Natural killer cell treated with Interleukin-12 subunit alpha and Interleukin-12 subunit beta and Interleukin-15 and Interleukin-18, amount 100 ng/mL, for 72 hours (primary cell): ENCODE measurements at regions not wholly inside any gene's neighbourhood (a gene's known extent, or its start where the extent isn't known, plus 50 kb on each side); places are given as distances from the start of the nearest gene placed in this dataset.

ENCODE experiments used
- ATAC-seq, 2 donors: fragments of 150-1000 bp; cut with Tn5 transposase in 1 of 2; sonication (Bioruptor Pico), chemical (Tn5 transposase) in 1 of 2; 2 replicates each; pipeline ENCODE4 v1.10.0; 2021
- DNase-seq: peaks from one replicate; pipeline ENCODE4 v3.0.0; 2022; ENCODE audit warnings: low spot score
- H3K27ac Mint-ChIP-seq, 2 donors: 1 replicate in 1 of 2; 2 replicates in 1 of 2; pipeline ENCODE4 v1.8.0; 2022; ENCODE audit warnings: mixed read lengths in 2 of 2, mild to moderate bottlenecking in 1 of 2, moderate library complexity in 1 of 2
- H3K27me3 Mint-ChIP-seq, 2 donors: 1 replicate in 1 of 2; 2 replicates in 1 of 2; pipeline ENCODE4 v1.8.0; 2022; ENCODE audit warnings: mixed read lengths in 2 of 2
- H3K36me3 Mint-ChIP-seq: one replicate; pipeline ENCODE4 v1.8.0; 2022; ENCODE audit warnings: mixed read lengths
- H3K4me1 Mint-ChIP-seq, 2 donors: 1 replicate in 1 of 2; 2 replicates in 1 of 2; pipeline ENCODE4 v1.8.0; 2022; ENCODE audit warnings: low read depth in 2 of 2, mixed read lengths in 2 of 2, mild to moderate bottlenecking in 1 of 2
- H3K4me3 Mint-ChIP-seq: one replicate; pipeline ENCODE4 v1.8.0; 2022; ENCODE audit warnings: mixed read lengths
- H3K9me3 Mint-ChIP-seq: 2 replicates; pipeline ENCODE4 v1.8.0; 2022; ENCODE audit warnings: mixed read lengths

DNA sequence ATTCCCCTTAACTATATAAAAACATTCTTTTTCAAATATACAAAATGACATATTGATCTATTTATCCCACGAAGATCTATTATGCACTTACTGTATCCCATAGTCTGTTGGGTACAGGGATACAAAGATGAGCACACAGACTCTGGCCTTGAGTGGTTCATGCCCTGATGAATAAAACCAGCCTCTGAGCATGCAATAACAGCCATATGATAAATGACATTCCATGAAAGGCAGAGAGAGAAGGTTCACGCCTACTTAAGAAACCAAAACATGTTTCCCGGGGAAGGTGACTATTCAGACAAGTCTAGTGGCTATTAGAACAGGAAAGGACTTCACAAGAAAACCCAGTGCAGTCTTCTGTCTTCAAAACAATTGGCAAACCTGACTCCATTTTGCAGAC lies 406.2 kb upstream of the BRINP1 start:
- Mint-ChIP-seq H3K36me3 (no peaks in the 10 kb centered on the region), H3K27ac (no peak overlapping the region), H3K4me3 (no peak overlapping the region), H3K27me3 (peaks cover 0 to 10% of the 10 kb centered on the region in 2 donors), H3K9me3 (peaks cover 3% of the 10 kb centered on the region), H3K4me1 (no peaks in the 10 kb centered on the region)
- no peak for ATAC-seq
- DNase-seq = no peak

GRCh38 chr9:119773823-119774222 lies 404.6 kb upstream of the BRINP1 start:
- no peak overlapping the region for H3K4me3 Mint-ChIP-seq
- peaks cover 3% of the 10 kb centered on the region for H3K9me3 Mint-ChIP-seq
- H3K27ac Mint-ChIP-seq = no peak overlapping the region
- ATAC-seq (no peak), DNase-seq (no peak)
- H3K4me1 Mint-ChIP-seq = no peaks in the 10 kb centered on the region
- H3K36me3 Mint-ChIP-seq = no peaks in the 10 kb centered on the region
- H3K27me3 Mint-ChIP-seq = peaks cover 0 to 10% of the 10 kb centered on the region in 2 donors

GRCh38 chr9:119771341-119771740 lies 402.1 kb upstream of the BRINP1 start:
- H3K36me3 Mint-ChIP-seq = no peaks in the 10 kb centered on the region
- no peak for ATAC-seq
- DNase-seq = no peak
- peaks cover 0 to 10% of the 10 kb centered on the region in 2 donors for H3K27me3 Mint-ChIP-seq
- H3K4me3 Mint-ChIP-seq = no peak overlapping the region
- H3K27ac Mint-ChIP-seq = no peak overlapping the region
- no peaks in the 10 kb centered on the region for H3K4me1 Mint-ChIP-seq
- peaks cover 3% of the 10 kb centered on the region for H3K9me3 Mint-ChIP-seq

DNA sequence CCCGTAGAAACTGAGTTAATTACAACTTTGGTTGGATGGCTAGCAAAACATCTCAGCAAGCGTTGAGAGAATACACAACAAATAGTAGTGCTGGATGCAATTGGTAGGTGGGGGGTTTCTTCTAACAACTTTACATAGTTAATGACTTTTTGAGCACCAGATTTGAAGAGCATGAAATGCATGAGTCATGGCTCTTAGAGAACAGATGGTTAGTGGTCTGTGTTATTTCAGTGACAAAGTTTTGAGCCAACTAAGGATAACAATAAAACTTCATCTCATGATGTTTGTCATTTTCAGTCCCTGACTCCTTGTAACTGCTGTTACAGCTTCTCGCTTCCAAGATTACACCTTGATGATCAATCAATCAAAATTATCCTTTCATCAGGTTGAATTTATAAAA lies 399.0 kb upstream of the BRINP1 start:
- Mint-ChIP-seq H3K36me3 (no peaks in the 10 kb centered on the region), H3K27ac (no peak overlapping the region), H3K9me3 (peaks cover 7% of the 10 kb centered on the region), H3K4me3 (no peak overlapping the region), H3K27me3 (peaks cover 0 to 10% of the 10 kb centered on the region in 2 donors), H3K4me1 (no peaks in the 10 kb centered on the region)
- no peak for DNase-seq
- ATAC-seq = no peak

GRCh38 chr9:119765632-119766175 lies 396.5 kb upstream of the BRINP1 start:
- Mint-ChIP-seq H3K4me1 (no peaks in the 10 kb centered on the region), H3K27ac (no peak overlapping the region), H3K36me3 (no peaks in the 10 kb centered on the region), H3K4me3 (no peak overlapping the region), H3K27me3 (no peaks in the 10 kb centered on the region), H3K9me3 (peaks cover 7% of the 10 kb centered on the region)
- ATAC-seq = no peak
- no peak for DNase-seq

DNA sequence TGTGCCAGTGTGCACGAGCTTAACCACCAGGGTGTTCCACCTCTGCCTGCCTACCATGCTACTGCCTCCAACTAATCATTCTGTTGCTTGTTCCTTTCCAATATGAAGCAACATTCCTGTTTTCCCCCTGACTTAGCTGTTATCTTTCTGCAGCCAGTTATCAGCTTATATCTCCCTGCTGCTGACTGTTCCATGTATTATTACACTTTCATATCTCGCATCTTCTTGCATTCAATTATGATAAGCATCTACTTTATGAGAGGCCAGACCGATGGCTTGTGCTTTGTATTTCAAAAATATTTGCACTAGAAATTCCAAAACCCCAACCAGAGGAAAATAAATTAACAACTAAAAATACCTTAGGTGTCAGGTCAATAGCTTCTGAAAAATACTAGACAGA lies 394.0 kb upstream of the BRINP1 start:
- H3K9me3 Mint-ChIP-seq = peaks cover 11% of the 10 kb centered on the region
- no peak overlapping the region for H3K27ac Mint-ChIP-seq
- no peak overlapping the region for H3K4me3 Mint-ChIP-seq
- H3K4me1 Mint-ChIP-seq = no peaks in the 10 kb centered on the region
- H3K27me3 Mint-ChIP-seq = peaks cover 0 to 3% of the 10 kb centered on the region in 2 donors
- ATAC-seq = no peak
- H3K36me3 Mint-ChIP-seq = no peaks in the 10 kb centered on the region
- no peak for DNase-seq

- ATAC-seq (no peak), DNase-seq (no peak)
- Mint-ChIP-seq H3K36me3 (no peaks in the 10 kb centered on the region), H3K27me3 (peaks cover 3 to 8% of the 10 kb centered on the region in 2 donors), H3K27ac (no peak overlapping the region), H3K9me3 (peaks cover 15% of the 10 kb centered on the region), H3K4me3 (no peak overlapping the region), H3K4me1 (no peaks in the 10 kb centered on the region)
Observed at GRCh38 chr9:119761812-119762211, 392.6 kb upstream of the BRINP1 start.

GRCh38 chr9:119758990-119759389 lies 389.8 kb upstream of the BRINP1 start:
- ATAC-seq = no peak
- Mint-ChIP-seq H3K4me3 (no peak overlapping the region), H3K27me3 (peaks cover 3 to 8% of the 10 kb centered on the region in 2 donors), H3K36me3 (no peaks in the 10 kb centered on the region), H3K4me1 (no peaks in the 10 kb centered on the region), H3K27ac (no peak overlapping the region), H3K9me3 (peaks cover 11% of the 10 kb centered on the region)
- no peak for DNase-seq

- DNase-seq (no peak), ATAC-seq (no peak)
- peaks cover 3 to 8% of the 10 kb centered on the region in 2 donors for H3K27me3 Mint-ChIP-seq
- peaks cover 11% of the 10 kb centered on the region for H3K9me3 Mint-ChIP-seq
- no peak overlapping the region for H3K27ac Mint-ChIP-seq
- no peaks in the 10 kb centered on the region for H3K4me1 Mint-ChIP-seq
- H3K36me3 Mint-ChIP-seq = no peaks in the 10 kb centered on the region
- H3K4me3 Mint-ChIP-seq = no peak overlapping the region
Observed at GRCh38 chr9:119758241-119758640, 389.0 kb upstream of the BRINP1 start.

GRCh38 chr9:119739476-119739875 lies 370.2 kb upstream of the BRINP1 start:
- H3K9me3 Mint-ChIP-seq = peaks cover 10% of the 10 kb centered on the region
- H3K4me3 Mint-ChIP-seq = no peak overlapping the region
- no peak for DNase-seq
- H3K4me1 Mint-ChIP-seq = no peaks in the 10 kb centered on the region
- no peak overlapping the region for H3K27ac Mint-ChIP-seq
- peaks cover 4% of the 10 kb centered on the region for H3K36me3 Mint-ChIP-seq
- no peaks in the 10 kb centered on the region for H3K27me3 Mint-ChIP-seq
- ATAC-seq = no peak

DNA sequence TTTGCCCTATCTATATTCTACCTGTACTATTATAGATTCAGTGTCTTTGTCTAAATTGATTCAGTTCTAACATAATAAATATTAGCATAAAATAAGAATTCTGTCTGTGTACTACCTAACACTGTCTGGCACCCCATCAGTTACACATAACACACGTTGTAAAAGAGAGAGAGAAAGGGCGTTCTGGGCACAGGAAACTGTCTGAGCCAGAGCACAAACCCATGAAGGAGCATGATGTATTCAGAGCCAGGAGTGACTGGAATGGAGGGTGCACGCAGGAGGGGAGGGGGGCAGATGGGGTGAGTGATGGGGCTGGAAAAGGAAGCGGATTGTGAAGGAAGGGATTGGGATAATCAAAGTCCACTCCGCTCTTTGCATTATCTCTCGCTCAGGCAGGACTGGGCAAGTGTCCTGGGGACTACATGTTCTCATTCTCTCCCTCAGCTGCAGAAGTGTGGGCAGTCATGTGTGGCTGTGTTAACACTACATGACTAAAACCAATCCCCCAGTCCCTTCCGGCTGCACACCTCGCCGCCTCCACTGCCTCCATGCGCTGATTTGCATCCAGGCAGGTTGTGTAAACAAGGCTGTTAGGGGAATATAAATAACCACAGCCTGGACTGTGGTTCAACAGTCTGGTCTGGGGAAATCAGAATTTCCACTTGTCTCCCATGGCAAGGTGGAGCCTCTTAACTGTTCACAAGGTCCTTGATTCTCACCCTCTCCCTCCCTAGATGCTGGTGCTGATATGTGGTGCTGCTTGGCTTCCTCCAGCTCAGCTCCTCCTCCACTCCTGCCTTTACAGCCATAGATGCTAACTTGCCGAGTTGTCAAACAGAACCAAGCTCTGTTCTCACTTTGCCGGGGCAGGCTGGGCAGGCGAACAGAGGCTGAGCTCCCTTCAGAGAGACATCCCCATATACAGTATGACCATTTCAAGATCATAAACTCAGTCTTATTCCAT lies 367.5 kb upstream of the BRINP1 start:
- DNase-seq (no peak), ATAC-seq (peak in 1 of 2 donors; percentile 27)
- Mint-ChIP-seq H3K27me3 (peaks cover 0 to 2% of the 10 kb centered on the region in 2 donors), H3K4me3 (no peak overlapping the region), H3K27ac (no peak overlapping the region), H3K36me3 (peaks cover 4% of the 10 kb centered on the region), H3K9me3 (peaks cover 7% of the 10 kb centered on the region), H3K4me1 (no peaks in the 10 kb centered on the region)

GRCh38 chr9:119727988-119728387 lies 358.8 kb upstream of the BRINP1 start:
- H3K4me1 Mint-ChIP-seq = no peaks in the 10 kb centered on the region
- DNase-seq (no peak), ATAC-seq (no peak)
- peaks cover 12% of the 10 kb centered on the region for H3K9me3 Mint-ChIP-seq
- no peak overlapping the region for H3K27ac Mint-ChIP-seq
- no peak overlapping the region for H3K4me3 Mint-ChIP-seq
- peaks cover 0 to 2% of the 10 kb centered on the region in 2 donors for H3K27me3 Mint-ChIP-seq
- peaks cover 4% of the 10 kb centered on the region for H3K36me3 Mint-ChIP-seq

GRCh38 chr9:119726035-119726434 lies 356.8 kb upstream of the BRINP1 start:
- Mint-ChIP-seq H3K36me3 (no peaks in the 10 kb centered on the region), H3K4me3 (no peak overlapping the region), H3K4me1 (no peaks in the 10 kb centered on the region), H3K9me3 (peaks cover 13% of the 10 kb centered on the region), H3K27me3 (no peaks in the 10 kb centered on the region), H3K27ac (no peak overlapping the region)
- DNase-seq = no peak
- ATAC-seq = no peak

DNA sequence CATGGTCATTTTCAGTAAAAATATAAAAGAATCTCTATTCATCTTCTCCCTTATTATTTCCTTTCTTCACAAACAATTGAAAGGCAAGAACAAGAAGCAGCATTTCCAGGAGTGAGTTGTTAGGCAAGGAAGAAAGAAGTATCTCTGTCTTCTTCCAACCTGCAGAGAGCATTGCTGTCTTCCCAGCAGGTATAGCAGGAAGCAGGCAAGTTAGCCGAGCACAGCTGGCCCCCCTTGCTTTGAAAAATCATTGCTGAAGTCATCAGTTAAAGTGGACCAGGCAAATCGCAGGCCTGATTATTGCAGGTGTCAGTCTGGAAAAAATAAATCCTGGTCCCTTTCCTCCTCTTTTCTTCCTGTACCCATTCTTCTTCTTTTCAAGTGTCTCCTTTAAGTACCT lies 353.1 kb upstream of the BRINP1 start:
- DNase-seq = no peak
- Mint-ChIP-seq H3K4me1 (no peaks in the 10 kb centered on the region), H3K4me3 (no peak overlapping the region), H3K27me3 (no peaks in the 10 kb centered on the region), H3K9me3 (peaks cover 13% of the 10 kb centered on the region), H3K27ac (no peak overlapping the region), H3K36me3 (no peaks in the 10 kb centered on the region)
- no peak for ATAC-seq
